HEK293 (cell line): ENCODE measurements at regions not wholly inside any gene's neighbourhood (a gene's known extent, or its start where the extent isn't known, plus 50 kb on each side); places are given as distances from the start of the nearest gene placed in this dataset.

Experiments used
- ATF2 ChIP-seq: fragments of 450-650 bp; formaldehyde crosslinking; IDR thresholded peaks from 2 replicates; pipeline ENCODE4 v1.5.1; 2016; ENCODE audit warnings: missing biosample characterization, missing genetic modification characterization, low read depth
- BCL6B ChIP-seq: fragments of 450-650 bp; formaldehyde crosslinking; IDR thresholded peaks from 2 replicates; pipeline ENCODE4 v1.5.1; 2017; ENCODE audit warnings: missing biosample characterization, missing genetic modification characterization
- CTCF ChIP-seq: fragments of 450-650 bp; formaldehyde crosslinking; IDR thresholded peaks from 2 replicates; pipeline ENCODE4 v1.5.1; 2016; ENCODE audit warnings: missing biosample characterization, missing genetic modification characterization
- PATZ1 ChIP-seq: fragments of 450-650 bp; formaldehyde crosslinking; IDR thresholded peaks from 2 replicates; pipeline ENCODE4 v1.5.1; 2016; ENCODE audit warnings: missing biosample characterization, missing genetic modification characterization
- PBX3 ChIP-seq: sonication (generic); formaldehyde crosslinking; IDR thresholded peaks from 2 replicates; pipeline ENCODE4 v1.8.1; 2022; ENCODE audit warnings: mild to moderate bottlenecking, moderate library complexity, missing genetic modification reagents
- ZFP3 ChIP-seq: fragments of 450-650 bp; formaldehyde crosslinking; IDR thresholded peaks from 2 replicates; pipeline ENCODE4 v1.5.1; 2016; ENCODE audit warnings: low read depth, missing biosample characterization, missing genetic modification characterization
- ZFP69B ChIP-seq: fragments of 450-650 bp; formaldehyde crosslinking; IDR thresholded peaks from 2 replicates; pipeline ENCODE4 v1.5.1; 2016; ENCODE audit warnings: missing biosample characterization, missing genetic modification characterization
- ZNF138 ChIP-seq: fragments of 450-650 bp; formaldehyde crosslinking; IDR thresholded peaks from 2 replicates; pipeline ENCODE4 v1.5.1; 2016; ENCODE audit warnings: missing biosample characterization, missing genetic modification characterization, borderline replicate concordance
- ZNF146 ChIP-seq: fragments of 450-650 bp; formaldehyde crosslinking; IDR thresholded peaks from 2 replicates; pipeline ENCODE4 v1.5.1; 2016; ENCODE audit warnings: missing biosample characterization, missing genetic modification characterization
- ZNF157 ChIP-seq: fragments of 450-650 bp; formaldehyde crosslinking; IDR thresholded peaks from 2 replicates; pipeline ENCODE4 v1.5.1; 2016; ENCODE audit warnings: missing biosample characterization, missing genetic modification characterization
- ZNF239 ChIP-seq: fragments of 450-650 bp; formaldehyde crosslinking; IDR thresholded peaks from 2 replicates; pipeline ENCODE4 v1.5.1; 2016; ENCODE audit warnings: missing biosample characterization, missing genetic modification characterization
- ZNF76 ChIP-seq: fragments of 450-650 bp; formaldehyde crosslinking; IDR thresholded peaks from 2 replicates; pipeline ENCODE4; 2016; ENCODE audit warnings: low read depth, missing biosample characterization, missing genetic modification characterization, borderline replicate concordance

- TF ChIP-seq ZNF239 (tag by site-specific recombination) (no peak), ZFP69B (tag by site-specific recombination) (no peak), PBX3 (CRISPR knock-in tag) (no peak), ZNF146 (tag by site-specific recombination) (no peak), BCL6B (tag by site-specific recombination) (no peak), ZFP3 (tag by site-specific recombination) (no peak), ZNF76 (no peak), CTCF (tag by site-specific recombination) (no peak), PATZ1 (tag by site-specific recombination) (no peak), ATF2 (tag by site-specific recombination) (no peak), ZNF138 (no peak), ZNF157 (tag by site-specific recombination) (no peak)
Observed at GRCh38 chr14:85934886-85935254, 404.9 kb downstream of the FLRT2 start.
